HepG2 (cell line): ENCODE measurements at regions not wholly inside any gene's neighbourhood (a gene's known extent, or its start where the extent isn't known, plus 50 kb on each side); places are given as distances from the start of the nearest gene placed in this dataset.

ENCODE experiments used
- CTCF ChIP-seq: sonication (generic); formaldehyde crosslinking; IDR thresholded peaks from 2 replicates; pipeline ENCODE4 v1.5.0; 2020; ENCODE audit warnings: mild to moderate bottlenecking, missing genetic modification reagents, moderate library complexity
- ZNF629 ChIP-seq: sonication (generic); formaldehyde crosslinking; conservative IDR thresholded peaks from 2 replicates; pipeline ENCODE4 v1.5.0; 2020; ENCODE audit warnings: missing genetic modification reagents

GRCh38 chr5:67543720-67544270 lies 347.2 kb upstream of the CD180 start:
- TF ChIP-seq ZNF629 (no peak), CTCF (CRISPR knock-in tag) (no peak)
